HG03342 (cell line): ENCODE measurements at regions not wholly inside any gene's neighbourhood (a gene's known extent, or its start where the extent isn't known, plus 50 kb on each side); places are given as distances from the start of the nearest gene placed in this dataset.
A peak's percentile ranks its signal among the peaks of the same experiment; 100 is the strongest.

Experiments used
- ATAC-seq: cut with Tn5 transposase; IDR thresholded peaks from one replicate; pipeline ENCODE4 v1.9.1; 2021; ENCODE audit warnings: mild to moderate bottlenecking, moderate library complexity; ENCODE audit not compliant: unreplicated experiment

GRCh38 chr12:40551466-40551865 is 140.8 kb upstream of the CNTN1 start:
- ATAC-seq, result no peak

- ATAC-seq, result no peak
Observed at GRCh38 chr12:40552868-40553267, 139.4 kb upstream of the CNTN1 start.

GRCh38 chr12:40557980-40558379 is 134.3 kb upstream of the CNTN1 start:
- no peak for ATAC-seq

GRCh38 chr12:40559865-40560264 is 132.4 kb upstream of the CNTN1 start:
- no peak for ATAC-seq

GRCh38 chr12:40560848-40561247 is 131.4 kb upstream of the CNTN1 start:
- peak; percentile 22 for ATAC-seq

- peak; percentile 74 for ATAC-seq
Observed at GRCh38 chr12:40561395-40561966, 130.8 kb upstream of the CNTN1 start.

GRCh38 chr12:40565029-40565633 is 127.1 kb upstream of the CNTN1 start:
- no peak for ATAC-seq

GRCh38 chr12:40566271-40566670 is 126.0 kb upstream of the CNTN1 start:
- no peak for ATAC-seq

GRCh38 chr12:40569626-40570179 is 122.5 kb upstream of the CNTN1 start:
- ATAC-seq, result no peak

GRCh38 chr12:40573024-40573423 is 119.2 kb upstream of the CNTN1 start:
- no peak for ATAC-seq

GRCh38 chr12:40575987-40576386 is 116.3 kb upstream of the CNTN1 start:
- ATAC-seq, result no peak

GRCh38 chr12:40577834-40578233 is 114.4 kb upstream of the CNTN1 start:
- no peak for ATAC-seq

GRCh38 chr12:40579687-40580086 is 112.6 kb upstream of the CNTN1 start:
- ATAC-seq, result no peak

GRCh38 chr12:40580346-40580745 is 111.9 kb upstream of the CNTN1 start:
- ATAC-seq, result no peak

GRCh38 chr12:40581889-40582288 is 110.3 kb upstream of the CNTN1 start:
- ATAC-seq, result no peak

GRCh38 chr12:40583743-40584142 is 108.5 kb upstream of the CNTN1 start:
- ATAC-seq, result no peak

- ATAC-seq, result no peak
Observed at GRCh38 chr12:40584763-40585162, 107.5 kb upstream of the CNTN1 start.

- no peak for ATAC-seq
Observed at GRCh38 chr12:40586823-40587222, 105.4 kb upstream of the CNTN1 start.

GRCh38 chr12:40587421-40587820 is 104.8 kb upstream of the CNTN1 start:
- no peak for ATAC-seq

- ATAC-seq, result no peak
Observed at GRCh38 chr12:40587970-40588369, 104.3 kb upstream of the CNTN1 start.

GRCh38 chr12:40597133-40597532 is 95.1 kb upstream of the CNTN1 start:
- no peak for ATAC-seq

- ATAC-seq, result no peak
Observed at GRCh38 chr12:40598073-40598472, 94.2 kb upstream of the CNTN1 start.

- ATAC-seq, result no peak
Observed at GRCh38 chr12:40602562-40602961, 89.7 kb upstream of the CNTN1 start.
